NCI-H2029 treated with DMSO at 0.1 percent for 48 hours (cell line): ENCODE measurements at regions not wholly inside any gene's neighbourhood (a gene's known extent, or its start where the extent isn't known, plus 50 kb on each side); places are given as distances from the start of the nearest gene placed in this dataset.

Experiments
- DNase-seq: peaks from one replicate; lab custom pipeline; 2025; lab: John Stamatoyannopoulos, UW

- no peak for DNase-seq
Observed at GRCh38 chr20:7505835-7506221, 434.4 kb downstream of the HAO1 start.

- DNase-seq: no peak
Observed at GRCh38 chr20:7516621-7517111, 423.6 kb downstream of the HAO1 start.

GRCh38 chr20:7520361-7520760 lies 419.9 kb downstream of the HAO1 start:
- DNase-seq: no peak

GRCh38 chr20:7523288-7523687 lies 417.0 kb downstream of the HAO1 start:
- DNase-seq: no peak

GRCh38 chr20:7540018-7540417 lies 400.2 kb downstream of the HAO1 start:
- no peak for DNase-seq

- no peak for DNase-seq
Observed at GRCh38 chr20:7540923-7541322, 399.3 kb downstream of the HAO1 start.

- DNase-seq: no peak
Observed at GRCh38 chr20:7571101-7571500, 369.2 kb downstream of the HAO1 start.

GRCh38 chr20:7571521-7572055 lies 368.7 kb downstream of the HAO1 start:
- no peak for DNase-seq

- DNase-seq: no peak
Observed at GRCh38 chr20:7579888-7580287, 360.4 kb downstream of the HAO1 start.

GRCh38 chr20:7585126-7585679 lies 355.1 kb downstream of the HAO1 start:
- no peak for DNase-seq

GRCh38 chr20:7586481-7586880 lies 353.8 kb downstream of the HAO1 start:
- DNase-seq: no peak

GRCh38 chr20:7589164-7589563 lies 351.1 kb downstream of the HAO1 start:
- no peak for DNase-seq

- DNase-seq: no peak
Observed at GRCh38 chr20:7596541-7596940, 343.7 kb downstream of the HAO1 start.

- DNase-seq: no peak
Observed at GRCh38 chr20:7601431-7601830, 338.8 kb downstream of the HAO1 start.

GRCh38 chr20:7606941-7607340 lies 333.3 kb downstream of the HAO1 start:
- DNase-seq: no peak

GRCh38 chr20:7608250-7608649 lies 332.0 kb downstream of the HAO1 start:
- no peak for DNase-seq

- no peak for DNase-seq
Observed at GRCh38 chr20:7609251-7609650, 331.0 kb downstream of the HAO1 start.

- DNase-seq: no peak
Observed at GRCh38 chr20:7610681-7611080, 329.6 kb downstream of the HAO1 start.

GRCh38 chr20:7617797-7618196 lies 322.5 kb downstream of the HAO1 start:
- no peak for DNase-seq

GRCh38 chr20:7622399-7622961 lies 317.8 kb downstream of the HAO1 start:
- DNase-seq: no peak

- no peak for DNase-seq
Observed at GRCh38 chr20:7624886-7625285, 315.4 kb downstream of the HAO1 start.

- no peak for DNase-seq
Observed at GRCh38 chr20:7627734-7628663, 312.3 kb downstream of the HAO1 start.

- DNase-seq: no peak
Observed at GRCh38 chr20:7629880-7630279, 310.4 kb downstream of the HAO1 start.
